Naive thymus-derived CD4-positive, alpha-beta T cell (primary cell): ENCODE measurements at regions not wholly inside any gene's neighbourhood (a gene's known extent, or its start where the extent isn't known, plus 50 kb on each side); places are given as distances from the start of the nearest gene placed in this dataset.

Source experiments
- ATAC-seq: fragments of 150-1000 bp; cut with Tn5 transposase; 2 replicates; pipeline ENCODE4 v1.10.0; 2021; ENCODE audit warnings: mild to moderate bottlenecking, moderate library complexity
- CTCF ChIA-PET: fragments of 350-600 bp; sonication (Branson Sonifier 250); formaldehyde crosslinking; loops from one replicate; lab custom pipeline; 2021; ENCODE audit warnings: antibody characterized with exemption; lab: Charles Lee
- POLR2A ChIA-PET: fragments of 350-600 bp; sonication (Branson Sonifier 250); formaldehyde crosslinking; loops from one replicate; lab custom pipeline; 2021; ENCODE audit warnings: antibody characterized with exemption, inconsistent platforms; lab: Charles Lee
- DNase-seq, 9 donors: peaks; one replicate each; pipeline versions ENCODE4 v3.0.0 to v3.0.0-alpha.2; 2020 to 2022; ENCODE audit warnings: mixed read lengths in 1 of 9
- H3K27ac ChIP-seq: one replicate; pipeline ENCODE4 v1.7.0; 2013; ENCODE audit warnings: mild to moderate bottlenecking, low read depth, low read length, moderate library complexity
- H3K27me3 ChIP-seq, 2 donors: one replicate each; pipeline ENCODE4 v1.7.0; 2013; ENCODE audit warnings: low read length in 2 of 2, mild to moderate bottlenecking in 2 of 2, moderate library complexity in 2 of 2; ENCODE audit not compliant: control insufficient read depth in 2 of 2, insufficient read depth in 2 of 2
- H3K36me3 ChIP-seq, 3 experiments: 1 replicate in 2 of 3; 2 replicates in 1 of 3; pipeline ENCODE4 v1.7.0; 2013; ENCODE audit warnings: low read length in 3 of 3, mild to moderate bottlenecking in 3 of 3, moderate library complexity in 1 of 3; ENCODE audit not compliant: insufficient read depth in 3 of 3, control insufficient read depth in 2 of 3
- H3K4me1 ChIP-seq, 2 donors: one replicate each; pipeline ENCODE4 v1.7.0; 2013; ENCODE audit warnings: low read length in 2 of 2, mild to moderate bottlenecking in 2 of 2, moderate library complexity in 1 of 2; ENCODE audit not compliant: control insufficient read depth in 2 of 2, insufficient read depth in 2 of 2
- H3K4me3 ChIP-seq: 2 replicates; pipeline ENCODE4 v1.7.0; 2013; ENCODE audit warnings: mild to moderate bottlenecking, low read length
- H3K9me3 ChIP-seq, 3 experiments: 1 replicate in 2 of 3; 2 replicates in 1 of 3; pipeline ENCODE4 v1.7.0; 2013; ENCODE audit warnings: low read length in 3 of 3; ENCODE audit not compliant: control insufficient read depth in 2 of 3
- H3K27ac Mint-ChIP-seq, 9 donors: one replicate each; pipeline ENCODE4 v1.8.0; 2020 to 2022; ENCODE audit warnings: mixed read lengths in 9 of 9, mild to moderate bottlenecking in 8 of 9, moderate library complexity in 5 of 9, inconsistent platforms in 2 of 9
- H3K27me3 Mint-ChIP-seq, 5 donors: one replicate each; pipeline ENCODE4 v1.8.0; 2021 to 2022; ENCODE audit warnings: mixed read lengths in 5 of 5, mild to moderate bottlenecking in 1 of 5
- H3K36me3 Mint-ChIP-seq, 5 donors: one replicate each; pipeline ENCODE4 v1.8.0; 2020 to 2022; ENCODE audit warnings: mixed read lengths in 5 of 5, mild to moderate bottlenecking in 3 of 5, inconsistent platforms in 1 of 5
- H3K4me1 Mint-ChIP-seq, 7 donors: one replicate each; pipeline ENCODE4 v1.8.0; 2020 to 2022; ENCODE audit warnings: mixed read lengths in 7 of 7, mild to moderate bottlenecking in 3 of 7, inconsistent platforms in 1 of 7
- H3K4me3 Mint-ChIP-seq, 10 donors: one replicate each; pipeline ENCODE4 v1.8.0; 2020 to 2022; ENCODE audit warnings: mild to moderate bottlenecking in 10 of 10, mixed read lengths in 10 of 10, moderate library complexity in 6 of 10, inconsistent platforms in 2 of 10
- H3K9me3 Mint-ChIP-seq, 11 donors: one replicate each; pipeline ENCODE4 v1.8.0; 2020 to 2022; ENCODE audit warnings: mixed read lengths in 11 of 11, mild to moderate bottlenecking in 4 of 11, inconsistent platforms in 1 of 11, moderate library complexity in 1 of 11
- intact Hi-C, 2 donors: fragments of 100-400 bp; cut with micrococcal nuclease; formaldehyde crosslinking; loops; one replicate each; pipeline ENCODE4 v1.15.1; 2023

DNA sequence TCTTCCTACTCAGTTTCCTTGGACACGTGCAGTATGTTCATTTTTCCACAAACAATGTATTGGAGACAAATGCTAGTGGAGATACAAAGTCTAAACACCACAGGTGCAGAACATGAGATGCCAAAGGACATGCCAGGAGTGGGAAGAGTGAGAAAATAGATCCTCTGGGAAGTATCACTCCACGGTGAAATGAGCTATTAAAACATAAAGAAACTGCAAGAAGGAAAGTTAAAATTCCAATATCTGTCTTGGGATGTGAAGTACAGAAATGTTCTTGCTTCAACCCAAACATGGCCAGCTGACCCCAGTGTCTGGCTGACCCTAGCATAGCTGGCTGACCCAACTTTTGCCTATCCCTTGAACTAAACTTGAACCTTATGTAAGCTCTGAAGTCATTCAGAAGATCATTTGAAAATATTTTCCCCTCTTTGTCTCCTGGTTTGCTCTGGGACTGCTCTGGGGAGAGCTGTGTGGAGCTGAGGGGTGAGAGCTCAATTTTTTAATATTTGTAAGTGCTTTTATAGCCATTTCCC lies 59.5 kb downstream of the FZD1 start:
- H3K27ac ChIP-seq, result no peak overlapping the region
- no peak for ATAC-seq
- H3K27ac Mint-ChIP-seq, result no peak overlapping the region
- H3K4me1 Mint-ChIP-seq, result peaks cover 0 to 9% (median 0%) of the 10 kb centered on the region in 7 donors
- H3K4me3 Mint-ChIP-seq, result no peak overlapping the region
- H3K9me3 ChIP-seq, result no peaks in the 10 kb centered on the region
- no peak for DNase-seq
- POLR2A ChIA-PET, result no interaction called here
- CTCF ChIA-PET, result no interaction called here
- intact Hi-C loops, result no loop called here
- H3K9me3 Mint-ChIP-seq, result no peaks in the 10 kb centered on the region
- peaks cover 0 to 15% (median 0%) of the 10 kb centered on the region in 5 donors for H3K27me3 Mint-ChIP-seq
- H3K27me3 ChIP-seq, result no peaks in the 10 kb centered on the region
- H3K36me3 ChIP-seq, result no peaks in the 10 kb centered on the region
- no peaks in the 10 kb centered on the region for H3K4me1 ChIP-seq
- H3K4me3 ChIP-seq, result no peak overlapping the region
- H3K36me3 Mint-ChIP-seq, result no peaks in the 10 kb centered on the region

DNA sequence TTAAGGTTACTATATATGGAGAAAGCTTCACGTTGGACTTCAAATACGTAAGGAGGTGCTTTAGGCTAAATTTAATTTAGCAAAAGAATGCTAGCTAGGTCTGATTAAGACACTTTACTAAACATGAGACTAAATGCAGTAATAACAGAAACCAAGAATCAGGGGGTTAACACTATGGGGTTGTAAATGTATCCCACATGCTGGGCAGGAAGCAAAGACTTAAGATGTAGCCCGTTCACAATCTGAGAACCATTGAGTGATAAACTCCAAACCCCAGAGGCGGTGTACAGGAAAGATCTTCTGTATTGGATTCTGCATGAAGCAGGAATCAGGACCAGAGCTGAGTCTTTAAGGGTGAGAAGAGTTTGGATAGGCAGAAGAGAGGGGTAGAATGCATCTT lies 60.4 kb downstream of the FZD1 start:
- ChIA-PET POLR2A (no interaction called here), CTCF (no interaction called here)
- intact Hi-C loops, result no loop called here

DNA sequence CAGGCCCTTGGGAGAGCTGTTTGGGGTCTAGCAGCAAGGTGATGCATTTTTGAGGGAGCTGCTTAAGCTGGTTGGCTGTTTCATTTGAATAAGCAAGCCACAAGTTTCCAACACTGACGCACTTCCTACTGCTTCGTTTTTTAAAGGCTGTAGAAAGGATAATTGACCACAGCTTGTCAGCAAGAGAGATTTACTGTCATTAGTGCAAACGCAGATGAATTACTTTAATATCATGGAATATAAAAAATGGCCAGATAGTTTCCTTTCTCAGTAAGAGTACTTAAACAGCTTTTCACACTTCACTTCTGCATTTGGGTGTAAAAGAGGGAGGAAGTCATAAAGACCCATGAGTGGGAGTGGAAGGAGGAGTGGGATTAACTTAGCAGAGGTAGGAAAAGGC lies 61.5 kb downstream of the FZD1 start:
- H3K36me3 Mint-ChIP-seq, result no peaks in the 10 kb centered on the region
- H3K27me3 ChIP-seq, result no peaks in the 10 kb centered on the region
- no peaks in the 10 kb centered on the region for H3K9me3 ChIP-seq
- no peaks in the 10 kb centered on the region for H3K4me1 ChIP-seq
- H3K4me3 ChIP-seq, result no peak overlapping the region
- ChIA-PET CTCF (no interaction called here), POLR2A (no interaction called here)
- intact Hi-C loops, result no loop called here
- H3K27ac ChIP-seq, result no peak overlapping the region
- H3K4me3 Mint-ChIP-seq, result no peak overlapping the region
- H3K4me1 Mint-ChIP-seq, result peaks cover 0 to 9% (median 0%) of the 10 kb centered on the region in 7 donors
- no peak for DNase-seq
- no peak overlapping the region for H3K27ac Mint-ChIP-seq
- peaks cover 0 to 11% (median 0%) of the 10 kb centered on the region in 5 donors for H3K27me3 Mint-ChIP-seq
- no peaks in the 10 kb centered on the region for H3K36me3 ChIP-seq
- no peaks in the 10 kb centered on the region for H3K9me3 Mint-ChIP-seq
- no peak for ATAC-seq

More for the DNA sequence above, 60.4 kb downstream of the FZD1 start:
- Histone ChIP-seq H3K4me1 (no peaks in the 10 kb centered on the region), H3K27me3 (no peaks in the 10 kb centered on the region), H3K27ac (no peak overlapping the region), H3K9me3 (no peaks in the 10 kb centered on the region), H3K4me3 (no peak overlapping the region), H3K36me3 (no peaks in the 10 kb centered on the region)
- Mint-ChIP-seq H3K27ac (no peak overlapping the region), H3K9me3 (no peaks in the 10 kb centered on the region), H3K4me3 (no peak overlapping the region), H3K36me3 (no peaks in the 10 kb centered on the region), H3K4me1 (peaks cover 0 to 9% (median 0%) of the 10 kb centered on the region in 7 donors), H3K27me3 (peaks cover 0 to 11% (median 0%) of the 10 kb centered on the region in 5 donors)
- no peak for ATAC-seq
- DNase-seq, result no peak

DNA sequence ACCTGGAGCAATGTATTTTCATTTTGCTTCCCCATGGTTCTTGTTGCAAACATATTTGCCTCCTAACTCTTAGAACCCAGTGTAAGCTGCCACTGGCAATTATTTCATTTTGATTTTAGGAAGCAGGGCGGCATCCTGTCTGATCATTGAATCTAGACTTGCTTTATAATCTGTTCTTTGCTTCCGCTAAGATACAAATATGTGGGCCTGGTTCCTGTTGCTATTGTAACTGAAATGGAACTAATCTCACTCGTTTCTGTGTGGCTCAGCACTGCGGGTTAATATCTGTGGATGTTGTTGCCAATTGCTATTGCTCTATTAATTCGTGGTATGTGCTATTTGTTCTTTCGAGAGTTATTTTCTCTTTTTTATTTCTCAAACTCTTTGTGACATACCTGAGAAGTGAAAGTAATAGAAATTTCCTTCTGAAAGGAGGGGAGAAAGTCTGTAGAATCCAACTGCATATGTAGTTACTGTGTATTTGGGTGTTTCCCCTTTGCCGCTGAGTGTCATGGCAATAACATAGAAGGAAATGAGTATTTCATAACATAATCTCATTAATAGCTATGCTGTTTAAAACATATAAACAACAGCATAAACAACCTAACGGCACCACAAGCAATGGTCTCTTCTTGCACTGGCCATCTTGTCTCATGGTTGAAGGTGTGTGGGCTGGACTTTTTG lies 62.4 kb downstream of the FZD1 start:
- Mint-ChIP-seq H3K9me3 (peaks cover 0 to 2% (median 0%) of the 10 kb centered on the region in 11 donors), H3K4me3 (peak overlapping the region in 1 of 10 donors; percentile 25), H3K27ac (peak overlapping the region in 1 of 9 donors; percentile 12), H3K27me3 (peaks cover 0 to 5% (median 0%) of the 10 kb centered on the region in 5 donors), H3K36me3 (no peaks in the 10 kb centered on the region), H3K4me1 (peaks cover 0 to 9% (median 0%) of the 10 kb centered on the region in 7 donors)
- H3K27ac ChIP-seq, result no peak overlapping the region
- no peaks in the 10 kb centered on the region for H3K4me1 ChIP-seq
- H3K4me3 ChIP-seq, result no peak overlapping the region
- no peaks in the 10 kb centered on the region for H3K36me3 ChIP-seq
- CTCF ChIA-PET, result no interaction called here
- no peaks in the 10 kb centered on the region for H3K27me3 ChIP-seq
- POLR2A ChIA-PET, result no interaction called here
- intact Hi-C loops, result no loop called here
- ATAC-seq (peak; percentile 40), DNase-seq (peak in 2 of 9 donors; percentile 5 to 19)
- no peaks in the 10 kb centered on the region for H3K9me3 ChIP-seq

DNA sequence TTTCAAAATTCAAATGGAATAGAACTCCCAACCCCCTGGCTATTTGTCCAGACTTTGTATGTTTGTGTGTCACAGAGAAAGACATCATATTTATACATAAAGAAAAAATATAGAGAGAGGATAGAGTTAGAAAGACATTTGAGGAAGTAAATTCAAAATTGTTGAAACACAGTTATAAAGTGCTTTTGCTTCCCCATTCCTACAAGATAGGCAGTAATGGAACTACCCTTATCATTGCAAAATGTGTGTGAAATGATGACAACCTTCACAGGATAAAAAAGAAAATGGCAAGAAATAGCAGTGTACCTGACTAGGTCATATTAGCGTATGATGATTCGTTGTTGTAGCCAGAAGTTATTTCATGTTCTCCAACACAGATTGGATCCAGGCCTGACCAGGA lies 63.1 kb downstream of the FZD1 start:
- CTCF ChIA-PET, result no interaction called here
- ATAC-seq (peak; percentile 60), DNase-seq (no peak)
- no peaks in the 10 kb centered on the region for H3K9me3 ChIP-seq
- POLR2A ChIA-PET, result no interaction called here
- H3K27ac Mint-ChIP-seq, result no peak overlapping the region
- H3K4me3 ChIP-seq, result no peak overlapping the region
- H3K36me3 ChIP-seq, result no peaks in the 10 kb centered on the region
- H3K4me1 Mint-ChIP-seq, result peaks cover 0 to 9% (median 0%) of the 10 kb centered on the region in 7 donors
- H3K36me3 Mint-ChIP-seq, result no peaks in the 10 kb centered on the region
- no peak overlapping the region for H3K27ac ChIP-seq
- peaks cover 0 to 2% (median 0%) of the 10 kb centered on the region in 11 donors for H3K9me3 Mint-ChIP-seq
- intact Hi-C loops, result no loop called here
- no peak overlapping the region for H3K4me3 Mint-ChIP-seq
- no peaks in the 10 kb centered on the region for H3K27me3 Mint-ChIP-seq
- H3K4me1 ChIP-seq, result no peaks in the 10 kb centered on the region
- no peaks in the 10 kb centered on the region for H3K27me3 ChIP-seq

DNA sequence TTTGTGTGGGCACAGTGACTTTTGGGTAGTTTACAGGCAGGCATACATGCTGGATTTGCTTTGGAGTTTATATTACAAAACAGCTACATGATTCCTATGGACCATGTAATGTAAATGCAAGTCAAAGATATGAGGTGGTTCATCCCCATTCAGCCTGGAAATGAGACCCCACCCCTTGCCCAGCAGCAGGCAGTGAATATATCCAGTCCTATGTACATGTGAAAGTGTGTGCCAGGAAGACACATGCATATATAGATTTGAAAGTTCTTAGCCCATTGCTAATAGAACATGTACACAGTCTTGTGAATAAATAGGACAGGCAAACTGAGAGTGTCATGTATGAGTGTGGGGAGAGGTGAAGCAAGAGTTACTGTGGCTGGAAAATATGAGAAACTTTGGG lies 65.3 kb downstream of the FZD1 start:
- Histone ChIP-seq H3K36me3 (no peaks in the 10 kb centered on the region), H3K27me3 (no peaks in the 10 kb centered on the region), H3K9me3 (no peaks in the 10 kb centered on the region), H3K4me3 (no peak overlapping the region), H3K27ac (no peak overlapping the region), H3K4me1 (no peaks in the 10 kb centered on the region)
- Mint-ChIP-seq H3K27ac (no peak overlapping the region), H3K9me3 (peaks cover 0 to 8% (median 0%) of the 10 kb centered on the region in 11 donors), H3K36me3 (no peaks in the 10 kb centered on the region), H3K4me3 (no peak overlapping the region), H3K27me3 (peaks cover 0 to 4% (median 0%) of the 10 kb centered on the region in 5 donors), H3K4me1 (peaks cover 0 to 9% (median 0%) of the 10 kb centered on the region in 7 donors)
- ATAC-seq, result no peak
- DNase-seq, result no peak
- POLR2A ChIA-PET, result no interaction called here
- intact Hi-C loops, result no loop called here
- CTCF ChIA-PET, result no interaction called here
